Stomach (tissue), 8 donors: ENCODE measurements at regions not wholly inside any gene's neighbourhood (a gene's known extent, or its start where the extent isn't known, plus 50 kb on each side); places are given as distances from the start of the nearest gene placed in this dataset.

Experiments
- DNase-seq, 2 donors: peaks; one replicate each; pipeline versions ENCODE4 v3.0.0 to v3.0.0-alpha.2; 2013 to 2019
- H3K27ac ChIP-seq, 5 donors: fragments of 200-600 bp in 4 of 5; sonication (generic) in 4 of 5; one replicate each; pipeline ENCODE4 v1.5.1; 2013 to 2019; ENCODE audit warnings: mild to moderate bottlenecking in 1 of 5, moderate library complexity in 1 of 5
- H3K27me3 ChIP-seq, 3 donors: fragments of 200-600 bp; sonication (generic); one replicate each; pipeline ENCODE4 v1.5.1; 2017 to 2019; ENCODE audit warnings: mixed run types in 1 of 3
- H3K36me3 ChIP-seq, 4 donors: fragments of 200-600 bp; sonication (generic); 1 replicate in 3 of 4; 2 replicates in 1 of 4; pipeline ENCODE4 v1.5.1; 2016 to 2019
- H3K4me1 ChIP-seq, 4 donors: fragments of 200-600 bp; sonication (generic); one replicate each; pipeline ENCODE4 v1.5.1; 2016 to 2019
- H3K4me3 ChIP-seq, 4 donors: fragments of 200-600 bp; sonication (generic) in 3 of 4; one replicate each; pipeline ENCODE4 v1.5.1; 2016 to 2019; ENCODE audit warnings: mild to moderate bottlenecking in 1 of 4
- H3K9me3 ChIP-seq, 4 donors: fragments of 200-600 bp; sonication (generic); one replicate each; pipeline ENCODE4 v1.5.1; 2016 to 2019
- EP300 ChIP-seq: sonication (generic); formaldehyde crosslinking; IDR thresholded peaks from one replicate; pipeline ENCODE4 v1.6.1; 2017; ENCODE audit warnings: antibody characterized with exemption
- POLR2A ChIP-seq, 4 donors: fragments of 450-650 bp; IDR thresholded peaks; one replicate each; pipeline ENCODE4 v1.6.1; 2016; ENCODE audit warnings: antibody characterized with exemption in 4 of 4, control low read depth in 2 of 4, mild to moderate bottlenecking in 1 of 4, moderate library complexity in 1 of 4
- POLR2AphosphoS5 ChIP-seq, 3 donors: sonication (generic); formaldehyde crosslinking; IDR thresholded peaks; one replicate each; pipeline ENCODE4 v1.6.1; 2016; ENCODE audit warnings: antibody characterized with exemption in 3 of 3
- WGBS, 5 donors: extraction: QIAGEN DNeasy Blood & Tissue Kit in 3 of 5; methylation state at CpG; one replicate each; pipeline versions ENCODE4 v1.1.5 to v1.1.7; 2013 to 2018; 5-methylcytosine and 5-hydroxymethylcytosine counted together
- intact Hi-C: fragments of 100-400 bp; cut with DNase I; formaldehyde crosslinking; loops from one replicate; pipeline ENCODE4 v1.15.1; 2023; ENCODE audit warnings: low total_unique reads
- TF ChIP-seq, protein P1 (sequence below), 7 experiments: fragments of 450-650 bp in 4 of 7; fragments of 200-600 bp in 3 of 7; sonication (generic) in 3 of 7; IDR thresholded peaks; one replicate each; pipeline ENCODE4 v1.5.1; 2016 to 2019; ENCODE audit warnings: antibody characterized with exemption in 7 of 7, control low read depth in 2 of 7, mild to moderate bottlenecking in 1 of 7
- donor health status: healthy with polysubstance abuse.
- donor health status: Bipolar disorder and iron deficiency.
- donor health status: healthy.

DNA sequence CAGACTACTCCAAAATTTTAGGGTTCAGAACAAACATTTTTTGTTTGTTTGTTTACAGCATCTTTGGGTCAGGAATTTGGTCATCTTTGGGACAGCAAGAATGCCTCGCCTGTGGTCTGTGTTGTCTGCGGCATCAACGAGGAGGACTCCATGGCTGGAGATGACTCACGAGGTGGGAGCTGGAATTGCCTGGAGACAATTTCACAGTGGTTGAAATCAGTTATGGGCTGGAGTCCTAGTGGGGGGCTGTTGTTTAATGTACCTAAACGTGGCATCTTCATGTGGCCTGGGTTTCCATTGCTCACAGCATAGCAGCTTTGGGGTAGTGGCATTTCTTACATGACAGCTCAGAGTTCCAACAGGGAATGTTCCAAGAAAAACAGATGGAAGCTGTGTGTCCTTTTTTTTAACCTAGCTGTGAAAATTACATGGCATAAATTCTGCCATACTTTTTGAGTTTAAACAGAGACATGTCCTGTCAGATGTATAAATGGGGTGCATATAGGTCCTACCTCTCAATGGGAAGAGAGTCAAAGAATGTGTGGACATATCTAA, 507.3 kb upstream of the CBLB start:
- Histone ChIP-seq H3K9me3 (no peaks in the 10 kb centered on the region), H3K27ac (no peak overlapping the region), H3K4me3 (no peak overlapping the region), H3K27me3 (no peaks in the 10 kb centered on the region), H3K36me3 (no peaks in the 10 kb centered on the region), H3K4me1 (no peaks in the 10 kb centered on the region)
- 78 to 89% (median 83%) methylated on average over 5 of the region's 5 CpGs for WGBS, 5 donors
- intact Hi-C loops = no loop called here
- DNase-seq = no peak
- no peak for TF ChIP-seq POLR2AphosphoS5 (IDR thresholded peaks at IDR 0.05)
- TF ChIP-seq, protein P1, sequence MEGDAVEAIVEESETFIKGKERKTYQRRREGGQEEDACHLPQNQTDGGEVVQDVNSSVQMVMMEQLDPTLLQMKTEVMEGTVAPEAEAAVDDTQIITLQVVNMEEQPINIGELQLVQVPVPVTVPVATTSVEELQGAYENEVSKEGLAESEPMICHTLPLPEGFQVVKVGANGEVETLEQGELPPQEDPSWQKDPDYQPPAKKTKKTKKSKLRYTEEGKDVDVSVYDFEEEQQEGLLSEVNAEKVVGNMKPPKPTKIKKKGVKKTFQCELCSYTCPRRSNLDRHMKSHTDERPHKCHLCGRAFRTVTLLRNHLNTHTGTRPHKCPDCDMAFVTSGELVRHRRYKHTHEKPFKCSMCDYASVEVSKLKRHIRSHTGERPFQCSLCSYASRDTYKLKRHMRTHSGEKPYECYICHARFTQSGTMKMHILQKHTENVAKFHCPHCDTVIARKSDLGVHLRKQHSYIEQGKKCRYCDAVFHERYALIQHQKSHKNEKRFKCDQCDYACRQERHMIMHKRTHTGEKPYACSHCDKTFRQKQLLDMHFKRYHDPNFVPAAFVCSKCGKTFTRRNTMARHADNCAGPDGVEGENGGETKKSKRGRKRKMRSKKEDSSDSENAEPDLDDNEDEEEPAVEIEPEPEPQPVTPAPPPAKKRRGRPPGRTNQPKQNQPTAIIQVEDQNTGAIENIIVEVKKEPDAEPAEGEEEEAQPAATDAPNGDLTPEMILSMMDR (IDR thresholded peaks at IDR 0.05) = no peak
- TF ChIP-seq EP300 = no peak
- TF ChIP-seq POLR2A (IDR thresholded peaks at IDR 0.05) = no peak

DNA sequence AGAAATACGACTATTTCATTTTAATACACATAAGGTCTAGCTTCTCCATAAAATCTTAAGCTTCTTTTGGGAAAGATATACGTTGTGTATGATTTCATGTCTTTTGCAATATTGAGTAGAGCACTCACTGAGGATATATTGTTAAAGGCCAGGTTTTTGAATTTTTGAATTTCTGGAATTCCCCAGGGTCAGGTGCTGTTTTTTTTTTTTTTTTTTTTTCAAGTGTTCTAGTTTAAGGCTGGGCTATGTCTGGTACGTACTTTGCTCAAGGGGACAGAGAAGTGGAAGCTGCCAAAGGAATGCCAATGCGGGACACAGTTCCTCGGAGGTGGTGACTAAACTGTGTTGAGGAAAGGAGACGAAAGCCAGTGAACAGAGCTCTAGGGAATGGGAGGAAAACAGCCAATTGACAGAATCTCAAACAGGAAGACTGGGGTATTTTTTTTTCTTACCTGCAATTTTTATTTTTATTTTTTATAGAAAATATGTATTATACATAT, 510.5 kb upstream of the CBLB start:
- Histone ChIP-seq H3K27ac (no peak overlapping the region), H3K36me3 (no peaks in the 10 kb centered on the region), H3K4me1 (no peaks in the 10 kb centered on the region), H3K9me3 (no peaks in the 10 kb centered on the region), H3K27me3 (no peaks in the 10 kb centered on the region), H3K4me3 (no peak overlapping the region)
- WGBS, 5 donors = 74 to 93% (median 77%) methylated on average over 6 of the region's 6 CpGs
- TF ChIP-seq POLR2AphosphoS5 (IDR thresholded peaks at IDR 0.05) (no peak), EP300 (no peak), POLR2A (IDR thresholded peaks at IDR 0.05) (no peak)
- TF ChIP-seq, protein P1 (IDR thresholded peaks at IDR 0.05) = no peak
- DNase-seq = no peak
- intact Hi-C loops = no loop called here

DNA sequence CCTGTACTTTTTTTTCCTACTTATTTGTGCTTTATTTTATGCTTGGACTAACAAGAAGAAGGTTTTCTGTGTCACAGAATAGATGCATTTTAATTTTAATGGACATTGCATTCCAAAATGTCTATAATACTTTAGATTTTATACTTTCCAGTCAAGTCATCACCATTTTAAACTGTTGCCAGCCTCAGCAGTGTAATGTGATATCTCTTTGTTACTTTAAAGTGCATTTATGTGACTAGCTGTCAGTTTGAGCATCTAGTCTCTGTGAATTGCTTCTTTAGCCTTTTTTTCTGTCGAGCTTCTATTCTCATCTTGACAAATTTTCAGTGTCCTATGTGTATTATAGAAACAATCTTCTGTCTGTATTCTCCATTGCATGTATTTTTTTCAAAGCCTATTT, 511.4 kb upstream of the CBLB start:
- Histone ChIP-seq H3K9me3 (no peaks in the 10 kb centered on the region), H3K4me1 (no peaks in the 10 kb centered on the region), H3K4me3 (no peak overlapping the region), H3K27ac (no peak overlapping the region), H3K36me3 (no peaks in the 10 kb centered on the region), H3K27me3 (no peaks in the 10 kb centered on the region)
- no peak for DNase-seq
- intact Hi-C loops = no loop called here
- TF ChIP-seq POLR2AphosphoS5 (IDR thresholded peaks at IDR 0.05) (no peak), EP300 (no peak), POLR2A (IDR thresholded peaks at IDR 0.05) (no peak)
- TF ChIP-seq, protein P1 (IDR thresholded peaks at IDR 0.05) = no peak
- 38 to 68% (median 54%) methylated on average over 1 of the region's 1 CpG for WGBS, 5 donors

DNA sequence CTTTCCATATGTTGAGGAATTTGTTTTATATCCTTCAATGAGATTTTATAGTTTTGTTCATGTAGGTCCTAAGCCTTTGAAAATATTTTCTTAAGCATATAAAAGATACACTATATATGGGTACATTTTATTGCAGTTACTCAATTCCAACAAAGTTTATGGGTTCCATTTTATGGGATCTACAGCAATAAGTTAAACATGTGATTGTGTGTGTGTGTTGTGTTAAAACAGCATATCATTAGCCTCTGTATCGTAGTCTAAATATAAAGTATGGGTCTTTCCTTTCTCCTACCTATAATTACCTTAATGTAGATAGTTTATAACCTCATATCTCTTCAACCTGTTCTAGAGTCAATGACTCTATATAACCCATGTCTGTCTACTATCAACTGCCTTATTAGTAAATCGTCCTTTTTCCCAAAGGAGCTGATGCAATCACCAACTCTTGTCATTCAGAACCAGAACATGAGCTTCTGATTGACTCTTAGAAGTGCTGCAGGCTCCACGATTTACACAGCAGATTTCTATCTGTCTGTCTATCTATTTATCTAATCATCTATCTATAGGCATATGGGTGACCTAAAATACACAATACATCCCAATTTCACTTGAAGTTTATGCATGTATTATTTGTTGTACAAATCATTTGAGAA, 512.6 kb upstream of the CBLB start:
- Histone ChIP-seq H3K9me3 (no peaks in the 10 kb centered on the region), H3K27me3 (no peaks in the 10 kb centered on the region), H3K4me1 (no peaks in the 10 kb centered on the region), H3K4me3 (no peak overlapping the region), H3K36me3 (no peaks in the 10 kb centered on the region), H3K27ac (no peak overlapping the region)
- 72 to 89% (median 77%) methylated on average over 3 of the region's 3 CpGs for WGBS, 5 donors
- no peak for DNase-seq
- intact Hi-C loops = no loop called here
- no peak for TF ChIP-seq EP300
- no peak for TF ChIP-seq POLR2AphosphoS5 (IDR thresholded peaks at IDR 0.05)
- TF ChIP-seq, protein P1 (IDR thresholded peaks at IDR 0.05) = no peak
- no peak for TF ChIP-seq POLR2A (IDR thresholded peaks at IDR 0.05)
